HG02885 (cell line): ENCODE measurements at regions not wholly inside any gene's neighbourhood (a gene's known extent, or its start where the extent isn't known, plus 50 kb on each side); places are given as distances from the start of the nearest gene placed in this dataset.

Experiments
- ATAC-seq: cut with Tn5 transposase; IDR thresholded peaks from one replicate; pipeline ENCODE4 v1.9.1; 2021; ENCODE audit warnings: mild to moderate bottlenecking; ENCODE audit not compliant: unreplicated experiment, poor library complexity

GRCh38 chr16:73306901-73307413 lies 259.0 kb upstream of the ZFHX3 start:
- ATAC-seq: no peak

GRCh38 chr16:73304008-73304774 lies 256.3 kb upstream of the ZFHX3 start:
- ATAC-seq: no peak

GRCh38 chr16:73302942-73303341 lies 255.0 kb upstream of the ZFHX3 start:
- no peak for ATAC-seq

- ATAC-seq: no peak
Measured at GRCh38 chr16:73301984-73302383, 254.1 kb upstream of the ZFHX3 start.

GRCh38 chr16:73299346-73299745 lies 251.4 kb upstream of the ZFHX3 start:
- no peak for ATAC-seq

- ATAC-seq: no peak
Measured at GRCh38 chr16:73298562-73298961, 250.6 kb upstream of the ZFHX3 start.

- no peak for ATAC-seq
Measured at GRCh38 chr16:73290258-73290657, 242.3 kb upstream of the ZFHX3 start.

- peak; percentile 87 for ATAC-seq
Measured at GRCh38 chr16:73289232-73289631, 241.3 kb upstream of the ZFHX3 start.

- no peak for ATAC-seq
Measured at GRCh38 chr16:73288520-73288919, 240.6 kb upstream of the ZFHX3 start.

GRCh38 chr16:73287859-73288405 lies 240.0 kb upstream of the ZFHX3 start:
- no peak for ATAC-seq

- no peak for ATAC-seq
Measured at GRCh38 chr16:73286346-73287267, 238.7 kb upstream of the ZFHX3 start.

- no peak for ATAC-seq
Measured at GRCh38 chr16:73285436-73286201, 237.7 kb upstream of the ZFHX3 start.

GRCh38 chr16:73280388-73280787 lies 232.5 kb upstream of the ZFHX3 start:
- ATAC-seq: no peak

- ATAC-seq: no peak
Measured at GRCh38 chr16:73279451-73279850, 231.5 kb upstream of the ZFHX3 start.

GRCh38 chr16:73277071-73277470 lies 229.1 kb upstream of the ZFHX3 start:
- no peak for ATAC-seq

- no peak for ATAC-seq
Measured at GRCh38 chr16:73275448-73275847, 227.5 kb upstream of the ZFHX3 start.

- no peak for ATAC-seq
Measured at GRCh38 chr16:73275024-73275423, 227.1 kb upstream of the ZFHX3 start.

- ATAC-seq: no peak
Measured at GRCh38 chr16:73274140-73274539, 226.2 kb upstream of the ZFHX3 start.

- no peak for ATAC-seq
Measured at GRCh38 chr16:73268366-73268993, 220.6 kb upstream of the ZFHX3 start.

GRCh38 chr16:73265935-73266334 lies 218.0 kb upstream of the ZFHX3 start:
- ATAC-seq: no peak
